Right lobe of liver (tissue), 4 donors: ENCODE measurements at regions not wholly inside any gene's neighbourhood (a gene's known extent, or its start where the extent isn't known, plus 50 kb on each side); places are given as distances from the start of the nearest gene placed in this dataset.

Experiments used
- POLR2A ChIP-seq: fragments of 450-650 bp; IDR thresholded peaks from one replicate; pipeline ENCODE4 v1.6.1; 2017; ENCODE audit warnings: antibody characterized with exemption, mild to moderate bottlenecking
- TF ChIP-seq, protein P1 (sequence below), 4 donors: fragments of 200-600 bp in 3 of 4; fragments of 450-650 bp in 1 of 4; IDR thresholded peaks; one replicate each; pipeline versions ENCODE4 v1.5.1 to v1.8.0; 2016 to 2022; ENCODE audit warnings: antibody characterized with exemption in 4 of 4, mild to moderate bottlenecking in 2 of 4
- donor health status: DM: no; HTN: no; CAD: no.
- donor health status: DM: no; HTN: no; CAD: no.
- donor health status: DM: no; HTN: yes; CAD: no.

DNA sequence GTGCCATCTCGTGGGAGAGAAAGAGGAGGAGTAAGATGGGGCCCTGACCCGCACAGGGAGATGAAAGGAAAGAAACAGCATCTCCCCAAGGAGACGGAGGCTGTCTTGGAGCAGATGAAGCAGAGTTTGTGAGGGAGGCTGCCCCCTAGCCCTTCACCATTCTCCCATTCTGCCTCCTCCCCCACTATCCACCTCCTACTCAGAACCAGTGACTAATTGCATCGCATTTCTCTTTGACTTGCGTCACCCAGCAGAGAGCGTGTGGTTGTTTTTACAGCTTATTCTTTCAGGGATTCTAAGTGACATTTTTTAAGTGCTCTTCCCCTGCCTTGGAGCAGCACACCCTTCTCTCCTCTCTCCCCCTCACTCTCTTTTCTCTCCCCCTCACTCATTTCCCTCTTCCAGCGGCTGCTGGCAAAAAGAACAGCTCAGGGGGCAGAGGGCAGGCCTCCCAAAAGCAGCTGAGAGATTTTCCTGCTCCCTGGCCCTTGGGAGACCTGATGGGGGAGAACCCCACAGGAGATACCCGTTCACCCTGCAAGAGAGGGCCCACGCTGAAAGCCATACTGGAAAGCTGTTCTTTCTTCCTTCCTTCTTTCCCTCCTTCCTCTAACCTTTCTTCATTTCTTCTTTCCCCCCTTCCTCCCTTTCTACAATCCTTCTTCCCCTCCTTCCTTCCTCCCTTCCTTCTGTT, 91.8 kb downstream of the MRPL46 start:
- TF ChIP-seq, protein P1, sequence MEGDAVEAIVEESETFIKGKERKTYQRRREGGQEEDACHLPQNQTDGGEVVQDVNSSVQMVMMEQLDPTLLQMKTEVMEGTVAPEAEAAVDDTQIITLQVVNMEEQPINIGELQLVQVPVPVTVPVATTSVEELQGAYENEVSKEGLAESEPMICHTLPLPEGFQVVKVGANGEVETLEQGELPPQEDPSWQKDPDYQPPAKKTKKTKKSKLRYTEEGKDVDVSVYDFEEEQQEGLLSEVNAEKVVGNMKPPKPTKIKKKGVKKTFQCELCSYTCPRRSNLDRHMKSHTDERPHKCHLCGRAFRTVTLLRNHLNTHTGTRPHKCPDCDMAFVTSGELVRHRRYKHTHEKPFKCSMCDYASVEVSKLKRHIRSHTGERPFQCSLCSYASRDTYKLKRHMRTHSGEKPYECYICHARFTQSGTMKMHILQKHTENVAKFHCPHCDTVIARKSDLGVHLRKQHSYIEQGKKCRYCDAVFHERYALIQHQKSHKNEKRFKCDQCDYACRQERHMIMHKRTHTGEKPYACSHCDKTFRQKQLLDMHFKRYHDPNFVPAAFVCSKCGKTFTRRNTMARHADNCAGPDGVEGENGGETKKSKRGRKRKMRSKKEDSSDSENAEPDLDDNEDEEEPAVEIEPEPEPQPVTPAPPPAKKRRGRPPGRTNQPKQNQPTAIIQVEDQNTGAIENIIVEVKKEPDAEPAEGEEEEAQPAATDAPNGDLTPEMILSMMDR (IDR thresholded peaks at IDR 0.05), result no peak
- TF ChIP-seq POLR2A, result no peak
